OCI-LY7 (cell line): ENCODE measurements at regions not wholly inside any gene's neighbourhood (a gene's known extent, or its start where the extent isn't known, plus 50 kb on each side); places are given as distances from the start of the nearest gene placed in this dataset.

Source experiments
- BruUV-seq: library from RNA; stranded (reverse); fragments of 400-500 nt; replicated peaks from 2 replicates; lab custom pipeline; 2021; lab: Mats Ljungman, UMichigan
- CTCF ChIA-PET: fragments of 300-600 bp; sonication (Branson Sonifier 250); formaldehyde crosslinking; loops from one replicate; lab custom pipeline; 2022; ENCODE audit warnings: antibody characterized with exemption; ENCODE audit not compliant: unreplicated experiment; lab: Charles Lee
- POLR2A ChIA-PET: fragments of 300-600 bp; sonication (Branson Sonifier 250); formaldehyde crosslinking; loops from one replicate; lab custom pipeline; 2022; ENCODE audit warnings: antibody characterized with exemption; lab: Charles Lee
- DNase-seq: peaks from one replicate; pipeline ENCODE4 v3.0.0-alpha.2; 2015; ENCODE audit warnings: low spot score
- H2AFZ ChIP-seq: fragments of 200-600 bp; sonication (generic), shearing (Covaris generic); 2 replicates; pipeline ENCODE4 v1.6.1; 2014; ENCODE audit warnings: mild to moderate bottlenecking, antibody characterized with exemption, low read length, moderate library complexity
- H3K27ac ChIP-seq: fragments of 200-600 bp; sonication (generic); 2 replicates; pipeline ENCODE4 v1.5.1; 2014; ENCODE audit warnings: mixed run types, low read depth, mild to moderate bottlenecking, moderate library complexity, low read length, inconsistent platforms; ENCODE audit not compliant: poor library complexity, severe bottlenecking
- H3K36me3 ChIP-seq: fragments of 200-600 bp; sonication (generic); 2 replicates; pipeline ENCODE4 v1.6.1; 2014; ENCODE audit warnings: mild to moderate bottlenecking, antibody characterized with exemption, low read length, moderate library complexity, mixed read lengths; ENCODE audit not compliant: insufficient read depth
- H3K4me1 ChIP-seq: fragments of 200-600 bp; sonication (generic); 2 replicates; pipeline ENCODE4 v1.5.1; 2014; ENCODE audit warnings: mild to moderate bottlenecking, low read length; ENCODE audit not compliant: insufficient read depth, poor library complexity, severe bottlenecking
- H3K4me2 ChIP-seq: fragments of 200-600 bp; sonication (generic); 2 replicates; pipeline ENCODE4 v1.6.1; 2014; ENCODE audit warnings: mild to moderate bottlenecking, low read length
- H3K4me3 ChIP-seq: fragments of 200-600 bp; sonication (generic); 2 replicates; pipeline ENCODE4 v1.5.1; 2014; ENCODE audit warnings: mild to moderate bottlenecking, low read depth, low read length; ENCODE audit not compliant: poor library complexity, severe bottlenecking
- H3K79me2 ChIP-seq: fragments of 200-600 bp; sonication (generic); 2 replicates; pipeline ENCODE4 v1.6.1; 2016; ENCODE audit warnings: low read depth, mild to moderate bottlenecking, low read length, moderate library complexity, mixed read lengths; ENCODE audit not compliant: insufficient read depth
- H3K9me2 ChIP-seq: fragments of 200-600 bp; sonication (generic); 2 replicates; pipeline ENCODE4 v1.6.1; 2016; ENCODE audit warnings: mild to moderate bottlenecking, low read length, mixed read lengths; ENCODE audit not compliant: insufficient read depth
- H3K9me3 ChIP-seq: fragments of 200-600 bp; sonication (generic); 2 replicates; pipeline ENCODE4 v1.6.1; 2014; ENCODE audit warnings: mild to moderate bottlenecking, mixed run types, low read length, mixed read lengths
- H4K20me1 ChIP-seq: fragments of 200-600 bp; sonication (generic); 2 replicates; pipeline ENCODE4 v1.6.1; 2014; ENCODE audit warnings: mild to moderate bottlenecking, antibody characterized with exemption, low read length, moderate library complexity, mixed read lengths; ENCODE audit not compliant: insufficient read depth
- EZH2phosphoT487 ChIP-seq: fragments of 200-600 bp; sonication (generic); IDR thresholded peaks from 2 replicates; pipeline ENCODE4 v1.6.1; 2018; ENCODE audit warnings: low read depth, borderline replicate concordance, mild to moderate bottlenecking, mixed run types, antibody characterized with exemption, low read length, moderate library complexity, mixed read lengths
- intact Hi-C: fragments of 100-400 bp; cut with micrococcal nuclease; formaldehyde crosslinking; loops from one replicate; pipeline ENCODE4 v1.10.0; 2022; ENCODE audit not compliant: unreplicated experiment
- TF ChIP-seq, protein P1 (sequence below): fragments of 200-600 bp; sonication (generic); conservative IDR thresholded peaks from 2 replicates; pipeline ENCODE4 v1.5.1; 2014; ENCODE audit warnings: mild to moderate bottlenecking, antibody characterized with exemption, low read length, moderate library complexity, mixed read lengths

DNA sequence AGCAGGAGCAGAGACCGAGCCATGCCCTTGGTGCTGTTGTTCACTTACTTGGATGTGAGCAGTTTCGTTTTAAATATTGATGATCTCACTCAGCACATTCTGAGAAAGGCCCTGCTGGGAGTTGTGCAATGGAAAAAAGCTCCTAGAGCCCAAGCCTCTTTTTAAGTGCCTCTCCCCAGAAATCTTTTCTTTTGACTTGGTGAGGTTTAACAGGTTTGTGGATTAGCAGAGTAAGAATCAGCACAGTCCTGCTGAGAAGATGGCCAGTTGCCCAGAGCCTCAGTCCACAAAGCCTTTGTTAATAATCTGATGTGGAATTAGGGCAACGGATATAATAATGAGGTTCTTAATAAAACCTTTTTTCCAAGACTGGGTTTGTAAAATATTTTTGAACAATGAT, 157.5 kb upstream of the ATP6AP2 start:
- intact Hi-C loops: no loop called here
- Histone ChIP-seq H3K9me3 (no peaks in the 10 kb centered on the region), H2AFZ (no peak overlapping the region), H3K4me3 (no peak overlapping the region), H3K4me2 (no peak overlapping the region), H3K4me1 (no peaks in the 10 kb centered on the region), H3K79me2 (no peaks in the 10 kb centered on the region), H3K9me2 (no peaks in the 10 kb centered on the region), H3K27ac (no peak overlapping the region), H3K36me3 (no peaks in the 10 kb centered on the region), H4K20me1 (no peaks in the 10 kb centered on the region)
- TF ChIP-seq, protein P1, sequence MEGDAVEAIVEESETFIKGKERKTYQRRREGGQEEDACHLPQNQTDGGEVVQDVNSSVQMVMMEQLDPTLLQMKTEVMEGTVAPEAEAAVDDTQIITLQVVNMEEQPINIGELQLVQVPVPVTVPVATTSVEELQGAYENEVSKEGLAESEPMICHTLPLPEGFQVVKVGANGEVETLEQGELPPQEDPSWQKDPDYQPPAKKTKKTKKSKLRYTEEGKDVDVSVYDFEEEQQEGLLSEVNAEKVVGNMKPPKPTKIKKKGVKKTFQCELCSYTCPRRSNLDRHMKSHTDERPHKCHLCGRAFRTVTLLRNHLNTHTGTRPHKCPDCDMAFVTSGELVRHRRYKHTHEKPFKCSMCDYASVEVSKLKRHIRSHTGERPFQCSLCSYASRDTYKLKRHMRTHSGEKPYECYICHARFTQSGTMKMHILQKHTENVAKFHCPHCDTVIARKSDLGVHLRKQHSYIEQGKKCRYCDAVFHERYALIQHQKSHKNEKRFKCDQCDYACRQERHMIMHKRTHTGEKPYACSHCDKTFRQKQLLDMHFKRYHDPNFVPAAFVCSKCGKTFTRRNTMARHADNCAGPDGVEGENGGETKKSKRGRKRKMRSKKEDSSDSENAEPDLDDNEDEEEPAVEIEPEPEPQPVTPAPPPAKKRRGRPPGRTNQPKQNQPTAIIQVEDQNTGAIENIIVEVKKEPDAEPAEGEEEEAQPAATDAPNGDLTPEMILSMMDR: no peak
- TF ChIP-seq EZH2phosphoT487: no peak
- no peak for DNase-seq
- POLR2A ChIA-PET: no interaction called here
- CTCF ChIA-PET: no interaction called here
- BruUV-seq: no TSS peak

DNA sequence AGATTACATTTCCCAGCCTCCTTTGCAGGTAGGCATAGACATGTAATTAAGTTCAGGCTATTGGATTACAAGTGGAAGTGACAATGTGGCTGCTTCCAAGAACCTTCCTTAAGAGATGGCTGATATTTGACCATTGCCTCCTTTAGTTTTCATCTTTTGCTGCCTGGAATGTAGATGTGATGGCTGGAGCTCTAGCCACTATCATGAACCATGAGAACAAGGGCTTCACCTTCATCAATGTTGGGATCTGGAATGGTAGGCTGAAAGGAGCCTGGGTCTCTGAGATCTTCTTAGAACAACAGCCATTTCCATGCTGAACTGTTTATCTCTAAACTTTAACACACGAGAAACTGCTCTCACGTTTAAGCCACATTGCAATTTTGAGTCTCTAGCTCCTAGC, 158.7 kb upstream of the ATP6AP2 start:
- Histone ChIP-seq H3K9me2 (no peaks in the 10 kb centered on the region), H3K36me3 (no peaks in the 10 kb centered on the region), H4K20me1 (no peaks in the 10 kb centered on the region), H3K4me2 (no peak overlapping the region), H3K4me1 (no peaks in the 10 kb centered on the region), H3K4me3 (no peak overlapping the region), H2AFZ (no peak overlapping the region), H3K79me2 (no peaks in the 10 kb centered on the region), H3K27ac (no peak overlapping the region), H3K9me3 (no peaks in the 10 kb centered on the region)
- DNase-seq: no peak
- BruUV-seq: no TSS peak
- CTCF ChIA-PET: no interaction called here
- intact Hi-C loops: no loop called here
- TF ChIP-seq, protein P1: no peak
- TF ChIP-seq EZH2phosphoT487: no peak
- POLR2A ChIA-PET: no interaction called here

DNA sequence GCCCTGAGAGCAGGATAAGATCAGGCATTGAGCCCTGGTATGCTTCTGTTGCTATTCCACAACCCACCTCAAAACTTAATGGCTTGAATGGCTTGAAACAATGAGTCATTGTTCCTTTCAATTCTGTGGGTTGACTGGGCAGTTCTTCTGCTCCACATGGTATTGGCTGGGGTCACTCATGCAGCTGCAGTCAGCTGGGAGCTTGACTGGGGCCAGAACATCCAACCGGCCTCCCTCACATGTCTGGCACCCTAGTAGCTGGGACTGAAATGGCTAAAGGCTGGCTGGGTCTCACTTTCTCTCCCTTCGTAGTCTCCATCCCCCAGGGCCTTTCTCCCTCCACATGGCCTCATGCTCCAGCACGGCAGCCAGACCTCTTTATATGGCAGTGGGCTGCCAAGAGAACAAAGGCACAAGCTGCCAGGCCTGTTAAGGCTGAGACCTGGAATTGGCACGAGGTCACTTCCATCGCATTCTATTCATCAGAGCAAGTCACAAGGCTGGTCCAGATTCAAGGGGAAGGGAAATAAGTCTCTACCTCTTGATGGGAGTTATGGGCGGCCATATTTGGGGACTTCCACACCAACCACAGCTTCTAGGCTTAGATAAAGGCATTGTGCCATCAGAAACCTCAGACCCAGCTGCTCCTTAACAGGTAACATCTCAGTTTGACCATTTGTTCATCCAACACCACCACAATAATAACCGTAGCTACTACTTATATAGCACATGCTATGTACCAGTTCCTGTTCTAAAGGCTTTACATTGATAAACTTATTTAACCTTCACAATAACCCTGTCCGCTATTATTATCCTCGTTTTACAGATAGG, 159.7 kb upstream of the ATP6AP2 start:
- Histone ChIP-seq H3K27ac (no peak overlapping the region), H2AFZ (no peak overlapping the region), H3K36me3 (no peaks in the 10 kb centered on the region), H3K4me1 (no peaks in the 10 kb centered on the region), H3K9me3 (no peaks in the 10 kb centered on the region), H4K20me1 (no peaks in the 10 kb centered on the region), H3K9me2 (no peaks in the 10 kb centered on the region), H3K4me3 (no peak overlapping the region), H3K4me2 (no peak overlapping the region), H3K79me2 (no peaks in the 10 kb centered on the region)
- POLR2A ChIA-PET: no interaction called here
- DNase-seq: no peak
- CTCF ChIA-PET: no interaction called here
- no TSS peak for BruUV-seq
- intact Hi-C loops: no loop called here
- TF ChIP-seq, protein P1: no peak
- no peak for TF ChIP-seq EZH2phosphoT487
